ENCODE measurements at regions not wholly inside any gene's neighbourhood (a gene's known extent, or its start where the extent isn't known, plus 50 kb on each side); places are given as distances from the start of the nearest gene placed in this dataset.

- Histone ChIP-seq H3K4me3 (ENCODE audit: low read length) (no peak overlapping the region), H3K36me3 (ENCODE audit: low read depth, low read length) (no peaks in the 10 kb centered on the region), H3K9me2 (replicated peaks; ENCODE audit: low read length) (no peaks in the 10 kb centered on the region), H3K4me2 (ENCODE audit: low read length) (no peak overlapping the region), H3F3A (ENCODE audit: low read length, unreplicated experiment) (no peaks in the 10 kb centered on the region), H3K9ac (ENCODE audit: low read length) (no peak overlapping the region), H3K27ac (ENCODE audit: low read length) (no peak overlapping the region), H3K4me1 (ENCODE audit: insufficient read depth, low read length) (no peaks in the 10 kb centered on the region; the same call in 1 of the 2 replicates), H2AFZ (ENCODE audit: low read length) (no peak overlapping the region), H3K27me3 (ENCODE audit: low read length) (no peaks in the 10 kb centered on the region), H4K20me1 (ENCODE audit: low read length) (no peaks in the 10 kb centered on the region), H3K9me3 (ENCODE audit: low read length) (no peaks in the 10 kb centered on the region), H3K79me2 (ENCODE audit: low read length) (no peaks in the 10 kb centered on the region)
- DNase-seq (no peak), ATAC-seq (no peak)
- intact Hi-C loops (cut with micrococcal nuclease) = no loop called here
- BruUV-seq (replicated peaks) = no TSS peak
- ChIA-PET POLR2A (ENCODE audit: unreplicated experiment) (no interaction called here), CTCF (no interaction called here)
- TF ChIP-seq, protein P1, sequence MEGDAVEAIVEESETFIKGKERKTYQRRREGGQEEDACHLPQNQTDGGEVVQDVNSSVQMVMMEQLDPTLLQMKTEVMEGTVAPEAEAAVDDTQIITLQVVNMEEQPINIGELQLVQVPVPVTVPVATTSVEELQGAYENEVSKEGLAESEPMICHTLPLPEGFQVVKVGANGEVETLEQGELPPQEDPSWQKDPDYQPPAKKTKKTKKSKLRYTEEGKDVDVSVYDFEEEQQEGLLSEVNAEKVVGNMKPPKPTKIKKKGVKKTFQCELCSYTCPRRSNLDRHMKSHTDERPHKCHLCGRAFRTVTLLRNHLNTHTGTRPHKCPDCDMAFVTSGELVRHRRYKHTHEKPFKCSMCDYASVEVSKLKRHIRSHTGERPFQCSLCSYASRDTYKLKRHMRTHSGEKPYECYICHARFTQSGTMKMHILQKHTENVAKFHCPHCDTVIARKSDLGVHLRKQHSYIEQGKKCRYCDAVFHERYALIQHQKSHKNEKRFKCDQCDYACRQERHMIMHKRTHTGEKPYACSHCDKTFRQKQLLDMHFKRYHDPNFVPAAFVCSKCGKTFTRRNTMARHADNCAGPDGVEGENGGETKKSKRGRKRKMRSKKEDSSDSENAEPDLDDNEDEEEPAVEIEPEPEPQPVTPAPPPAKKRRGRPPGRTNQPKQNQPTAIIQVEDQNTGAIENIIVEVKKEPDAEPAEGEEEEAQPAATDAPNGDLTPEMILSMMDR (conservative IDR thresholded peaks at IDR 0.05; ENCODE audit: low read depth, low read length) = no peak
- TF ChIP-seq EZH2phosphoT487 (IDR thresholded peaks at IDR 0.05; ENCODE audit: borderline replicate concordance, low read length) (no peak), EZH2 (IDR thresholded peaks at IDR 0.05; ENCODE audit: low read length, unreplicated experiment) (no peak)
Measured at GRCh38 chr4:122537388-122538135, 81.0 kb upstream of the IL2 start.

DNA sequence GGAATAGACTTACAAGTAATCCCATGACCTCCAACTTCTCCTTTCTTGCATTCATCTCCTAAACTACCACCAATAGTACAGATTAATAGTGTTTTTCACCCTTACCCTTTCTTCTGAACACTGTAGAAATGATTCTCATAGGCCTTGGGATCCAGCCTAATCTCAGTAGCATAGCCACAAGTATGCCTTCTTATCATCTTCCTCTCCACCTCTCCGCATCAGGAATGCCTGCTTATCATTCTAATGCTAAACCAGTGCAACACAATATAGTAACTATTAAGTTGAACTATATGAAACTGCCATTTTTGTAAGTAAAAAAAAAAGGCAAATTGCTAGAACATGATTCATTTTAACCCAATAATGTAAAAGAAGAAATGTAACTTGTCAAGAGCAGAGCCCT lies 79.5 kb upstream of the IL2 start:
- no peak overlapping the region for H3K4me3 ChIP-seq (ENCODE audit: low read length)
- CTCF ChIA-PET = no interaction called here
- intact Hi-C loops (cut with micrococcal nuclease) = no loop called here
- no peak overlapping the region for H3K27ac ChIP-seq (ENCODE audit: low read length)
- TF ChIP-seq, protein P1 (conservative IDR thresholded peaks at IDR 0.05; ENCODE audit: low read depth, low read length) = no peak
- no peak for TF ChIP-seq EZH2phosphoT487 (IDR thresholded peaks at IDR 0.05; ENCODE audit: borderline replicate concordance, low read length)
- no peak for DNase-seq
- no peaks in the 10 kb centered on the region for H3F3A ChIP-seq (ENCODE audit: low read length, unreplicated experiment)
- no TSS peak for BruUV-seq (replicated peaks)
- H3K27me3 ChIP-seq (ENCODE audit: low read length) = no peaks in the 10 kb centered on the region
- H3K9me2 ChIP-seq (replicated peaks; ENCODE audit: low read length) = no peaks in the 10 kb centered on the region
- H3K79me2 ChIP-seq (ENCODE audit: low read length) = no peaks in the 10 kb centered on the region
- H3K9ac ChIP-seq (ENCODE audit: low read length) = no peak overlapping the region
- H3K4me2 ChIP-seq (ENCODE audit: low read length) = no peak overlapping the region
- no peak for ATAC-seq
- H3K9me3 ChIP-seq (ENCODE audit: low read length) = no peaks in the 10 kb centered on the region
- no peaks in the 10 kb centered on the region for H4K20me1 ChIP-seq (ENCODE audit: low read length)
- H3K4me1 ChIP-seq (ENCODE audit: insufficient read depth, low read length) = no peaks in the 10 kb centered on the region
- POLR2A ChIA-PET (ENCODE audit: unreplicated experiment) = no interaction called here
- no peak overlapping the region for H2AFZ ChIP-seq (ENCODE audit: low read length)
- H3K36me3 ChIP-seq (ENCODE audit: low read depth, low read length) = no peaks in the 10 kb centered on the region

GRCh38 chr4:122534776-122535175 lies 78.3 kb upstream of the IL2 start:
- Histone ChIP-seq H3K9me3 (ENCODE audit: low read length) (no peaks in the 10 kb centered on the region), H4K20me1 (ENCODE audit: low read length) (no peaks in the 10 kb centered on the region), H3K9me2 (replicated peaks; ENCODE audit: low read length) (no peaks in the 10 kb centered on the region), H3K9ac (ENCODE audit: low read length) (no peak overlapping the region), H3K4me2 (ENCODE audit: low read length) (no peak overlapping the region), H3F3A (ENCODE audit: low read length, unreplicated experiment) (no peaks in the 10 kb centered on the region), H3K4me1 (ENCODE audit: insufficient read depth, low read length) (no peaks in the 10 kb centered on the region), H3K79me2 (ENCODE audit: low read length) (no peaks in the 10 kb centered on the region), H3K27me3 (ENCODE audit: low read length) (no peaks in the 10 kb centered on the region), H3K36me3 (ENCODE audit: low read depth, low read length) (no peaks in the 10 kb centered on the region), H3K4me3 (ENCODE audit: low read length) (no peak overlapping the region), H2AFZ (ENCODE audit: low read length) (no peak overlapping the region), H3K27ac (ENCODE audit: low read length) (no peak overlapping the region)
- intact Hi-C loops (cut with micrococcal nuclease) = no loop called here
- TF ChIP-seq EZH2 (IDR thresholded peaks at IDR 0.05; ENCODE audit: low read length, unreplicated experiment) = no peak
- TF ChIP-seq, protein P1 (conservative IDR thresholded peaks at IDR 0.05; ENCODE audit: low read depth, low read length) = no peak
- no peak for TF ChIP-seq EZH2phosphoT487 (IDR thresholded peaks at IDR 0.05; ENCODE audit: borderline replicate concordance, low read length)
- ChIA-PET POLR2A (ENCODE audit: unreplicated experiment) (no interaction called here), CTCF (no interaction called here)
- BruUV-seq (replicated peaks) = no TSS peak
- no peak for ATAC-seq
- DNase-seq = no peak
